IMR-90 (cell line): ENCODE measurements at regions not wholly inside any gene's neighbourhood (a gene's known extent, or its start where the extent isn't known, plus 50 kb on each side); places are given as distances from the start of the nearest gene placed in this dataset.

ENCODE experiments used
- ATAC-seq: fragments of 200-7000 bp; cut with Tn5 transposase; 2 replicates; pipeline ENCODE4 v1.9.1; 2020; ENCODE audit warnings: low read depth, mild to moderate bottlenecking, moderate library complexity
- BruUV-seq: library from RNA; stranded (reverse); fragments of 400-500 nt; replicated peaks from 2 replicates; lab custom pipeline; 2021; lab: Mats Ljungman, UMichigan
- CTCF ChIA-PET: fragments of 300-600 bp; formaldehyde crosslinking; extraction: SDS; loops from one replicate; lab custom pipeline; 2021; ENCODE audit warnings: antibody characterized with exemption; lab: Yijun Ruan, JAX
- POLR2A ChIA-PET: fragments of 300-600 bp; sonication (Branson Sonifier 250); formaldehyde crosslinking; loops from one replicate; lab custom pipeline; 2022; ENCODE audit warnings: antibody characterized with exemption; ENCODE audit not compliant: unreplicated experiment; lab: Charles Lee
- DNase-seq: peaks from one replicate; pipeline ENCODE4 v3.0.0; 2013
- H2AFZ ChIP-seq: replicated peaks from 2 replicates; pipeline ENCODE3; 2013; ENCODE audit warnings: low read length, mild to moderate bottlenecking; ENCODE audit not compliant: poor library complexity
- H2AK5ac ChIP-seq: 2 replicates; pipeline ENCODE4 v1.6.1; 2013; ENCODE audit warnings: low read depth, low read length, inconsistent platforms
- H2AK9ac ChIP-seq: replicated peaks from 2 replicates; pipeline ENCODE3; 2013; ENCODE audit warnings: mild to moderate bottlenecking, low read depth, low read length, moderate library complexity; ENCODE audit not compliant: poor library complexity
- H2BK120ac ChIP-seq: 2 replicates; pipeline ENCODE4 v1.6.1; 2013; ENCODE audit warnings: low read depth, low read length, inconsistent platforms
- H2BK15ac ChIP-seq: 3 replicates; pipeline ENCODE4 v1.6.1; 2013; ENCODE audit warnings: low read depth, low read length, inconsistent platforms
- H2BK20ac ChIP-seq: 2 replicates; pipeline ENCODE4 v1.6.1; 2013; ENCODE audit warnings: low read depth, mild to moderate bottlenecking, inconsistent platforms, low read length, moderate library complexity
- H2BK5ac ChIP-seq: 2 replicates; pipeline ENCODE4 v1.6.1; 2013; ENCODE audit warnings: mild to moderate bottlenecking, low read depth, low read length, inconsistent platforms; ENCODE audit not compliant: poor library complexity, severe bottlenecking
- H3K14ac ChIP-seq: replicated peaks from 2 replicates; pipeline ENCODE4 v1.6.1; 2013; ENCODE audit warnings: low read depth, low read length, inconsistent platforms
- H3K18ac ChIP-seq: 2 replicates; pipeline ENCODE4 v1.6.1; 2013; ENCODE audit warnings: low read depth, low read length, control low read depth
- H3K23ac ChIP-seq: 2 replicates; pipeline ENCODE4 v1.6.1; 2013; ENCODE audit warnings: low read depth, low read length, inconsistent platforms
- H3K27ac ChIP-seq: 2 replicates; pipeline ENCODE4 v1.5.1; 2013; ENCODE audit warnings: mild to moderate bottlenecking, control low read depth, low read length; ENCODE audit not compliant: insufficient read depth
- H3K27me3 ChIP-seq: 2 replicates; pipeline ENCODE4 v1.6.1; 2013; ENCODE audit warnings: low read length; ENCODE audit not compliant: control insufficient read depth, insufficient read depth
- H3K36me3 ChIP-seq: 2 replicates; pipeline ENCODE4 v1.6.1; 2013; ENCODE audit warnings: low read length, mixed read lengths; ENCODE audit not compliant: control insufficient read depth, insufficient read depth
- H3K4ac ChIP-seq: 2 replicates; pipeline ENCODE4 v1.6.1; 2013; ENCODE audit warnings: low read depth, low read length, inconsistent platforms
- H3K4me1 ChIP-seq: 2 replicates; pipeline ENCODE4 v1.6.1; 2013; ENCODE audit warnings: low read length, mixed read lengths; ENCODE audit not compliant: control insufficient read depth, insufficient read depth
- H3K4me2 ChIP-seq: 2 replicates; pipeline ENCODE4 v1.6.1; 2013; ENCODE audit warnings: low read depth, mild to moderate bottlenecking, control low read depth, low read length, moderate library complexity
- H3K4me3 ChIP-seq: 2 replicates; pipeline ENCODE4 v1.5.1; 2013; ENCODE audit warnings: low read depth, mild to moderate bottlenecking, control low read depth, low read length, moderate library complexity; ENCODE audit not compliant: insufficient read depth
- H3K56ac ChIP-seq: 2 replicates; pipeline ENCODE4 v1.6.1; 2013; ENCODE audit warnings: low read length, inconsistent platforms; ENCODE audit not compliant: insufficient read depth; ENCODE audit errors: extremely low read depth
- H3K79me1 ChIP-seq, 2 experiments: 2 replicates each; pipeline ENCODE4 v1.6.1; 2013; ENCODE audit warnings: low read length in 2 of 2, inconsistent platforms in 1 of 2, low read depth in 1 of 2
- H3K9ac ChIP-seq: 2 replicates; pipeline ENCODE4 v1.6.1; 2013; ENCODE audit warnings: low read depth, low read length, control low read depth
- H3K9me1 ChIP-seq: 2 replicates; pipeline ENCODE4 v1.6.1; 2013; ENCODE audit warnings: low read length, inconsistent platforms; ENCODE audit not compliant: insufficient read depth
- H3K9me3 ChIP-seq: 2 replicates; pipeline ENCODE4 v1.6.1; 2013; ENCODE audit warnings: low read length; ENCODE audit not compliant: control insufficient read depth, insufficient read depth
- H4K20me1 ChIP-seq: 2 replicates; pipeline ENCODE4 v1.6.1; 2013; ENCODE audit warnings: low read length, inconsistent platforms; ENCODE audit not compliant: insufficient read depth
- H4K5ac ChIP-seq: 2 replicates; pipeline ENCODE4 v1.6.1; 2013; ENCODE audit warnings: mild to moderate bottlenecking, low read depth, low read length, control low read depth
- H4K8ac ChIP-seq, 2 experiments: 2 replicates each; pipeline ENCODE4 v1.6.1; 2013; ENCODE audit warnings: low read depth in 2 of 2, low read length in 2 of 2, control low read depth in 1 of 2, inconsistent platforms in 1 of 2
- H4K91ac ChIP-seq: 2 replicates; pipeline ENCODE4 v1.6.1; 2013; ENCODE audit warnings: low read depth, low read length, inconsistent platforms; ENCODE audit not compliant: insufficient read depth
- CTCF ChIP-seq: conservative IDR thresholded peaks from 2 replicates; pipeline ENCODE4 v1.5.1; 2012; ENCODE audit warnings: mild to moderate bottlenecking, low read depth, low read length, improper control_type of control experiment
- FOS ChIP-seq: fragments of 150-350 bp; IDR thresholded peaks from 2 replicates; pipeline ENCODE4 v1.6.1; 2016; ENCODE audit warnings: low read depth, low read length
- MAZ ChIP-seq: IDR thresholded peaks from 2 replicates; pipeline ENCODE4 v1.6.1; 2012; ENCODE audit warnings: low read depth, mild to moderate bottlenecking, low read length, improper control_type of control experiment, moderate library complexity, borderline replicate concordance
- POLR2A ChIP-seq: IDR thresholded peaks from 2 replicates; pipeline ENCODE4 v1.6.1; 2012; ENCODE audit warnings: mild to moderate bottlenecking, low read depth, low read length
- SMC3 ChIP-seq: fragments of 150-350 bp; IDR thresholded peaks from 2 replicates; pipeline ENCODE4 v1.6.1; 2016; ENCODE audit warnings: low read depth, mild to moderate bottlenecking, antibody characterized with exemption, low read length, moderate library complexity
- WGBS, 2 experiments: methylation state at CpG; one replicate each; pipeline versions ENCODE4 v1.1.5 to v1.1.7; 2013; ENCODE audit warnings: missing lambda C conversion rate in 2 of 2; ENCODE audit not compliant: insufficient read length in 1 of 2; ENCODE audit errors: extremely low coverage in 2 of 2; 5-methylcytosine and 5-hydroxymethylcytosine counted together
- dilution Hi-C: fragments of 300-500 bp; cut with HindIII; formaldehyde crosslinking; loops from one replicate; pipeline ENCODE4 v1.14.3; 2018; ENCODE audit warnings: low sequenced_read_pairs; ENCODE audit not compliant: unreplicated experiment
- in situ Hi-C: fragments of 300-500 bp; cut with MboI; formaldehyde crosslinking; loops from 3 replicates; pipeline ENCODE4 v1.14.3; 2019; ENCODE audit warnings: low sequenced_read_pairs, inconsistent platforms, mixed read lengths
- intact Hi-C: fragments of 100-400 bp; cut with micrococcal nuclease; formaldehyde crosslinking; loops from 2 replicates; pipeline ENCODE4 v1.10.0; 2022

GRCh38 chr13:70784207-70784989, 676.1 kb upstream of the KLHL1 start:
- Histone ChIP-seq H4K8ac (no peak overlapping the region), H3K4me1 (no peaks in the 10 kb centered on the region), H3K9ac (no peak overlapping the region), H2AFZ (no peak overlapping the region), H2BK5ac (no peak overlapping the region), H3K79me1 (no peaks in the 10 kb centered on the region), H3K36me3 (no peaks in the 10 kb centered on the region), H2BK120ac (no peak overlapping the region), H4K91ac (no peak overlapping the region), H2AK5ac (no peak overlapping the region), H3K27me3 (no peaks in the 10 kb centered on the region), H3K9me3 (no peaks in the 10 kb centered on the region), H3K14ac (no peak overlapping the region), H4K5ac (no peak overlapping the region), H3K4me3 (no peak overlapping the region), H2AK9ac (no peak overlapping the region), H3K4ac (no peak overlapping the region), H3K27ac (no peak overlapping the region), H3K56ac (no peak overlapping the region), H3K4me2 (no peak overlapping the region), H3K9me1 (no peaks in the 10 kb centered on the region), H2BK15ac (no peak overlapping the region), H4K20me1 (no peaks in the 10 kb centered on the region), H3K18ac (no peak overlapping the region), H3K23ac (no peak overlapping the region), H2BK20ac (no peak overlapping the region)
- CTCF ChIA-PET = no interaction called here
- dilution Hi-C loops (no loop called here), in situ Hi-C loops (no loop called here), intact Hi-C loops (no loop called here)
- ATAC-seq (no peak), DNase-seq (no peak)
- POLR2A ChIA-PET = no interaction called here
- TF ChIP-seq CTCF (no peak), POLR2A (no peak), FOS (no peak), SMC3 (no peak), MAZ (no peak)
- WGBS, 2 experiments = no CpG with 5 or more reads among the region's 3 CpGs
- BruUV-seq = no TSS peak
